ENCODE measurements at regions not wholly inside any gene's neighbourhood (a gene's known extent, or its start where the extent isn't known, plus 50 kb on each side); places are given as distances from the start of the nearest gene placed in this dataset.

GRCh38 chr4:157423526-157424020 lies 203.0 kb downstream of the GRIA2 start:
- TF ChIP-seq CTCF (IDR thresholded peaks at IDR 0.05) = no peak
- no peak for TF ChIP-seq EP300 (IDR thresholded peaks at IDR 0.05)
- TF ChIP-seq POLR2A (IDR thresholded peaks at IDR 0.05) = no peak

Data from tibial nerve (tissue), 4 donors.